ENCODE measurements at regions not wholly inside any gene's neighbourhood (a gene's known extent, or its start where the extent isn't known, plus 50 kb on each side); places are given as distances from the start of the nearest gene placed in this dataset.

DNA sequence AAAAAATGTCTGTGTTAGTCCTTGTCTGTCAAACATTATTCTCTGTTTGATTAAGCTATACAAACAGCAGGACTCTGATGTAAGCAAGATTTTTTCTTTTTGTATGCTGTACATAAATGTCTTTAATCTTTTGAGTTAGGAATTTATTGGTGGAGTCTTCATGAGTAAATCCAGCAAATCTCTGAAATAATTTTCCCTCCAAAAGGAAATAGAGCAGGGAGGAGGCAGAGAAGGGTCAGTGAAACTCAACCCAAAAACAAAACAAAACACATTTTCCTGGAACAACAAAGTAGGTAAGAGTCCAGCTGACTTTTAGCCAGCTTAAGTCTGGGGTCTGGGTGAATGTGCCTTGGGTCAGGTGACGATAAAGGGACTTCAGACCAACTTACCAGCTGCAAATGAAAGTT lies 113.7 kb downstream of the FOXA2 start:
- intact Hi-C loops (cut with micrococcal nuclease), result no loop called here

DNA sequence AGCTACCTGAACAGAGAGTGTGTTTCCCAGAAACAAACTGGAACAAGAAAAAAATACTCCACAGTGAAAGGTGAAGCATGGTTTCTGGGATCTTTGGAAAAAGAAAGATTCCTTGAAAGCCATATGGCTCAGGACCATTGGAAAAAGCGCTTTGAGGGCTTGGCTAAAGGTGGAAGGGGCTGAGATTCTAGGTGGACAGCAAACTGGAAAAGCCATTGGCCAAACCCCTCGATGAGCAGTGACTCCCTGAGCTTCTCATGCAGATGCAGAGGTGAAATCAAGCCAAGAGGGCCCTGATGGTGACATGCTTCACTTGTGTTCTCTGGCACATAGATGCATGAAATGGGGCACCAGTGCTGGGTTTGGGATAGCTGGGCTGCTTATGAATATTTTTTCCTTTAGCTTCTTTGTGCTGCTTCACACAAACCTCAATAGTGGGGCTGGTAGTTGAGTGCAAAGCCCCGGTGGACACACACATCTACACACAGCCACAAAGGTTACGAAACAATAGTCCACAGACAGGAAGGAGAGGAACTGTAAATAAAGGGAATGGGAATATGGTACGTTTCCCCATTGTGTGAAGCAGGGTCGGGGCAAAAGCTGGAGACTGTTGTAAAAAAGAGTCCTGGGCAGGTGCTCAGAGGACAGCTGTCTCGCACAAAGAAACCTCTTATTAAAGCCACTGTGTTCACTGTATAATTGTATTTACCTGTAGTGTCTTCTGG lies 117.8 kb downstream of the FOXA2 start:
- intact Hi-C loops (cut with micrococcal nuclease), result no loop called here

DNA sequence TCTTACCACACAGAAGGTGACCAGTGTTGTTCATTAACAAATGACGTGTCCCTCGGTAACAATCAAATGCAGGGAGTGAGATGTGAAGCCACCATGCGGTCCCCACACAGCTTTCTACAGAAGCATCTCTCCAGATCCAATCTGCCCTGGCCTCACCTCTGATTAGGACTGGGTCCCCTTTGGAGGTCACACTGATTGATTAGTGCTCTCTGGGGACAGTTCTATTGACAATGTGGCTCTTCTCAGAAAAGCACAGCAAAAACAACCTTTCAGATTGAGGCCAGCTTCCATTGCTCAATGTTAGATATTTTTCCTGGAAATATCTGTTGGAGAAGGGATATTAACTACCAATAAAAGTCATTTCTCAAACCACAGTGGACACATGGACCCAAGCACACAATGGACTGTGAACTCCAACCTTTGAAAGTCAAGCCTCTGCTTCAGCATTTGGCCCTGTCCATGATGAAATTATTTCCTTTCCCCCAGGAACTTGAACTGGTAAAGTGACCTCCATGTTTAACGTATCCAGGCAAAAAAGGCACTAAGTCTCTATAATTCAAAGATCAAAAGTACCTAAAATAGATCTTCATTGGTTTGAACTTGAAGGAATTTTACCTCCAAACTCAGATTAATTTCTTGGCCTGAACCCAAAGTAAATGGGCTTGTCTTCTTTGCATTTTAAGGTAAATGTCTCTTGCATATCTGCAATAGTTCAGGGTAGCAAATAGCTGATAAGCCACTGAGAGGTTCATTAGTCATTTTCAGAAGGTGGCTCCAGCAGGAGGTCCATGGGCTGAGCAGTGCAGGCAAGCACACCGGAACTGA lies 118.5 kb downstream of the FOXA2 start:
- intact Hi-C loops (cut with micrococcal nuclease), result no loop called here

DNA sequence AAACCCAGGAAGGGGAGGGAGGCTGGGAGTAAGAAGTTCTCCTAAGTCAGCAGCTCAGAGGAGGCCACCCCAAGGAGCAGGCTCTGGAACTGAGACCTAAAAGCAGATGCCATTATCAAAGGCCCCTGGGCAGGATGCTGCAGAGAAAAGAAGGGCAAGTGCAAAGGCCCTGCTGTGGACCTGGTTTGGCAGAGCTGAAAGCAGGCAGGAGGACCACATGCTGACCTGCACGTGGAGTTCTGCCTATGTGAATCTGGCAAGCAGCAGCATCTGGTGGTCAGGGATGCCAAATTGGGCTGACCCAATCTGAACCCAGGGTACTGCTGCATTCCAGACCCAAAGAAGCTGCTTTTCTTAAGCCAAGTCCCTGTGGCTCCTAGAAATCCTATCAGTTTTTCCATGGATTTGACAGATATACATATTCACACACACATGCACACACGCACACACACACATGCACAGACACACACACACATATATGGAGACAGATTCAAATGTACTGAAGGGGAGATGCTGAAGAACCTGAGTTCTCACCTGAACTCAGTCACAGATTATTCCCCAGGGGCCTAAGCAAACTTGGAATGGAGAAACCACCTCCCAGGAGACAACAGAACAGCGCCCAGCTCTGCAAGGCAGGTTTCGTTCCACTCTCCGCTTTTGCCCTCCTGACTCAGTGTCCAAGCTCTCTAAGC lies 119.9 kb downstream of the FOXA2 start:
- intact Hi-C loops (cut with micrococcal nuclease), result no loop called here

DNA sequence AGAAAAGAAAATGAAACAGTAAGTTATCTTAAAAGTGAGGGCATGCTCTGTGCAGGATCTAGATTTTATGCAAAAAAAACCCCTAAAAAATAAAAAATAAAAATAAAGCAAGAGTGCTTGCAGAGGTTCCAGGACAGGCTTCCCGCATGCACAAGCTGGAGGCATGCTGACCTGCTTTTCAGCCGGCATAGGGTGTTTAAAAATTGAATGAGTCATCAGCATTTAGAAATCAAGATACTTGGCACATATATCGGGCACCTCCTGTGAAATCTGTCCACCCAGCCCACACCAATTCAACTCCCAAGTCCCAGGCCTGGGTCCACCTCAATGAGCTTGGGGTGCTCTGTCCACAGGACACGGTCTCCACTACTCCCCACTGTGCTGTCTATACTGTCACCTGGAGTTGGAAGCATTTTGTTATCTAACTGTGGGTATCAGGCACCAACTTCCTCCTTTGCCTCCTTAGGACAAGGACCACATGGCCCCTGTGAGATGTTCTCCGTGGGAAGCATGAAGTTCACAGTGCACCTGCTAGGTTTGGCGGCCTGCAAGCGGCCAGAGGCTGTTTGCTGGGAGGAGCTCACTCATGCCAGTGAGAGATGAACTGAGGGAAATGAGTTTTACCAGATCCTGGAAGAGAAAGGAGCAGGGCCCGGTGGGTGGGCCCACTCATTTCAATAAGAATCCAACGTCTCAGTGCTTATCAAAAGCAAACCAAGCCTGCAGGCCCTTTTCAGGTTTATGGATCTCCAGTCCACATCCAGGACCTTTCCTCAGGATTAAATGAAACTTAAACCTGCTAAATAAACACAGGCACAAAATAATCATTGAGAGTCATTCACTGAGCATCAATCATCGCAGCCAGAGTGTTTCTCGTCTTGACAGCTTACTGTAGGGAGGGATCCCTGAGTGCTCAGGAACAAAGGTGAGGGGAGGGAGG lies 121.1 kb downstream of the FOXA2 start:
- intact Hi-C loops (cut with micrococcal nuclease), result no loop called here

DNA sequence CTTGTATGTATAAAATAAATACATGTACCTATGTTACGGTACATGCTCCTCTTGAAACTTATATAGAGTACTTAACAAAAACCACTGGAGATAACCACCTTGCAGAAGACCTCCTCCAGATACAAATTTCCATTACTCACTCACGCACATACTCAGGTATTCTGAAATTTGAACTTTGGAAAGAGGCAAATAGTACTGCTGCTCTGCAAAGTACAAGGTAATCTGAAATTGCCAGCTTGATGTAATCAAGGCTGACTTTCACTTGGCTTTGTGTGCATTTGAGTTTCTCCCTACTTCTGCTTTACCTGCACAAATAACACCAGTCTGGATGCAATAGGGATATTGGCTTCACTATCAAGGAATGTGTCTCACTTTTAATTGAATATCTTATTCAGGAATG lies 123.6 kb downstream of the FOXA2 start:
- intact Hi-C loops (cut with micrococcal nuclease), result no loop called here

DNA sequence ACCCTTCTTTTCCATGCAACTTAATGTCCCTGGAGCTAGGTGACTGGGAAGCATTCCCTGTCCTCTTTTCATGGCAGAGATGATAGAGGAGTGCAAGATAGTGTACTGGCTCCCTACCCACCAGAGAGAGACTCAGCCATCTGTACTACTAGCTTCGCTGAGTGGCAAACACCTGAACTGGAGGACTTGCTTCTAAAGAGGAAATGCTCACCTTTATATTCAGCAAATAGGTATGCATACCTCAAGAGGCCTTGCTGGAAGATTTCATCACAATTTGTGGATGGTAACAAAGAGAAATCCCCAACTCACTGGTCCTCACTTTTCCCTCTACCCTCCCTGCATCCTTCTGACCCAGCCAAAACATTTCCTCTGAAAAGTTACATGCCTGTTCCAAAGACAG lies 124.1 kb downstream of the FOXA2 start:
- intact Hi-C loops (cut with micrococcal nuclease), result no loop called here

DNA sequence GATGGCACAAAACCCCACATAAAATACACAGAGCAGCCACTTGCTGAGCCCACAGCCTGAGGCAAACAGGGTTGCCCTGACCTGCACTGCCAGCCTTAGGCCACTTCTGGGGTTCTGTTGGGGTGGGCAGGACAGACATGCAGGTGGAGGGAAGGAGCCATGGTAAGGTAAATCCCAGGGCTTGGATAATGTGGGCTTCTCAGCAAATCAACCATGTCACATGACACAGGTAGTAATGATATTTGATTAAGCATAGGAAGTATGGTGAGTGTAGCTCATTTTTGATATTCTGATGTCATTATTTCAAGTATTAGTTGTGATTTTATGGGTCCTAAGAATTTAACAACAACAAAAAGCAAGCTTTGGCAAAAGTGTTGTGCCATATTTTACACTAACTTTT lies 124.6 kb downstream of the FOXA2 start:
- intact Hi-C loops (cut with micrococcal nuclease), result no loop called here

DNA sequence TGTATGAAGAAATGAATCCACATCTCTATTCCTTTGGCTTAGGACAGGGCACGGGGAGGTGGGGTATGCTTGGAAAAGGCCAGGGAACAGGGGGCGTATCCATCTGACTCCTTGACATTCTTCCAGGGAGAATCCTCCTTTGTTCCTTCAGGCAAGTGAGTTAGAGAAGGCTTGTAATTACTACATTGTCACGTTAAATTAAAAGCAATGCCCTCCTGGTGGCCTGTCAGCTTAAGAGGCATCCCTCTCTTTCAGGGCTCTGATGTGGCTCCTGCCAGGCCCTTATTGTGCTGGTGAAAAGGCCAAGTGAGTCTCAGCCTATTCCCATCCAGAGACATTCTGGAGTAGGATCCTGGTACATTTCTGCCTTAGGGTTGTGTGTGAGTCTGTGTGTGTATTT lies 128.3 kb downstream of the FOXA2 start:
- intact Hi-C loops (cut with micrococcal nuclease), result no loop called here

DNA sequence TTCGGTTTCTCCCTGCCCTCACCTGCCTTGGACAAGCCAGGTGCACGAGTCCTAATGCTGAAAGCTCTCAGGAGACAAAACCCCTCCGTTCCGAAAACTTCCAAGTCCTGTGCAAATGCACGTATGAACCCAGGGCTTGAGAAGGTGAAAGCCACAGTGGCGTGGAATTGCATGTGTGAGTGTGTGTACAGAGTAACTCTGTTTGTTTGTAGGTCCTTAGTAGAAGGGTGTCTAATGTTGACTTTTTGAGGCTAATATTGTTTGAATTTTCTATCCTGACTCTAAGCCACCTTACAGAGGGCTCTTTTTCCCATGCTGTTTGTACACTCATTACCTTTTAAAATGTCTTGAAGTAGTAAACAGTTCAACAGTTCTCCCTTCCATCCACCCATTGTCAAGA lies 129.1 kb downstream of the FOXA2 start:
- intact Hi-C loops (cut with micrococcal nuclease), result no loop called here

DNA sequence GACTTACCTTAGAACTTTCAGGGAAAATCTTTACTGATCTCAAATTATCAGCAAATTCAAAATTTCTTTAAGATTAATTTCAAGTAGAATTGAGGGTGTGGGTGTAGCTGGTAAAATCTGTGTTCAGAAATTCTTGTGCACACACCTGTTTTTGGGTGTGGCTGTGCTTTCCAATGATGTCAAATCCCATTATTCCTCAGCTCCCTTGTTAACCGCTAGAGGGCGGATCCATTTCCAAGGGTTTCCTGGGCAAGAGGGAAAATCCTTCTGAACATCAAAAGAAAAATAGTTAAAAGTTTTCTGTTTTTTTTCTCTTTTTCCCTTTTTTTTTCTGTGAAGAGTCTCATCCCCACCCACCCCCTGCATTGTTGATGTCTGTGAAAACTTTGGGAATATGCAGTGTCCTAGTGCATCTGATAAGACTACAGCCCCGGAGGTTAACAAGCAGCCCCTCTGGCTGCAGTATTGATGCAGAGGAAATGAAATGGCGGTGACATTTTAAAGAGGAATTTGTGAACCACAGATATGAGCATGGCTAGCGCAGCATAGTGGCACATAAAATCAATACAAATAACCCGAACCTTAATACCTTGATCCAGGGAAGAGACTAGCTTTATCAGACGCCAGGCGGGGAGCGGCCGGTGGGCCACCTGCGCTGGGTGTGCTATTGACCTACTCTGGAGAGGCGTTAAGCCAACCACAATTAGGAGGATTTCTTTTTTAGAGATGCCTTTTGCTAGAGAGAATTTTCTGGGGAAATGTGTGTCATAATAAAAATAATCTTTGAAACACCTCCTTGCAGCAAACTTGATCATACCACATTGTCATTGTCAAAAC lies 130.9 kb downstream of the FOXA2 start:
- intact Hi-C loops (cut with micrococcal nuclease), result no loop called here

DNA sequence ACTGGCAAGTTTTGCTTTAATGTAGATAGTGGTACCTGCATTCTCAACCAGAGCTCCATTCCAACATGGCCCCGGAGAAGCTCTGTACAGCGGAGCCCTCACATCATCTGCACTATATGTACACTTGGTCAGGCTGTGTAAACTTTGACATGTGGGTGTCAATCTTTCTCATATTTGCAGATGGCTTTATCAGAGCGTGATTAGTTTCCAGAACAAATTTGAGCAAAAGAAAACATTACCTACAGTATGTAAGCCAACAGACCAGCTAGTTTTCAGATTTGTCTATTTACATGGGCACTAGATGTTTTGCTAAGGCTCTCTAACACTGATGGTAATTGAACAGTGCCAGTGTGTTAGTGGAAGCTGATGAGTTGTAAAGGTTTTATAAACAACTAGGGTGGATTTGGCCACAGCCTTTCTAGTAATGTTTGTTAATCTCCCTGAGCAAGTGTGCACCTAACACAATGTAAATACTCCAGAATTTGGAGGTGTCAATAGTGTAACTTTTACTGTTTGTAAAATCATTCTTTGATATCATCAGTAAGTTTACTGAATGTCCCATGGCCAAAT lies 131.8 kb downstream of the FOXA2 start:
- intact Hi-C loops (cut with micrococcal nuclease), result no loop called here

DNA sequence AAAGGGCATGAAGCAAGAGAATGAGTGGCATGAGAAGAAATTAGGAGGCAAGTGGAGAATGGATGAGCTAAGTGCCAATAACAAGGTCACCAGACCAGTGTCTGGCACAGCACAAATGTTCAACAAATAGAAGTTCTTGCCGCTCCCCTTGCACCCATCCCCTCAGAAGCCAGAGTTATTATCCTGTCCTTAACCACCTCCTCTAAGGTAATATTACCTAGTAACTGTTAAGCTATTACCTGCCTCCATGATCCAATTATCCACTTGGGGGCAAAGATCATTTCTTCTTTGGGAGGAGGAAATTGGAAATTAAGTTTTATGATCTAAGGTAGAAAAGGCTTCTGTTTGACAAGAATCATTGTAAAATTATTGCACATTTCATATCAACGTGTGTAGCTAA lies 133.8 kb downstream of the FOXA2 start:
- intact Hi-C loops (cut with micrococcal nuclease), result no loop called here

DNA sequence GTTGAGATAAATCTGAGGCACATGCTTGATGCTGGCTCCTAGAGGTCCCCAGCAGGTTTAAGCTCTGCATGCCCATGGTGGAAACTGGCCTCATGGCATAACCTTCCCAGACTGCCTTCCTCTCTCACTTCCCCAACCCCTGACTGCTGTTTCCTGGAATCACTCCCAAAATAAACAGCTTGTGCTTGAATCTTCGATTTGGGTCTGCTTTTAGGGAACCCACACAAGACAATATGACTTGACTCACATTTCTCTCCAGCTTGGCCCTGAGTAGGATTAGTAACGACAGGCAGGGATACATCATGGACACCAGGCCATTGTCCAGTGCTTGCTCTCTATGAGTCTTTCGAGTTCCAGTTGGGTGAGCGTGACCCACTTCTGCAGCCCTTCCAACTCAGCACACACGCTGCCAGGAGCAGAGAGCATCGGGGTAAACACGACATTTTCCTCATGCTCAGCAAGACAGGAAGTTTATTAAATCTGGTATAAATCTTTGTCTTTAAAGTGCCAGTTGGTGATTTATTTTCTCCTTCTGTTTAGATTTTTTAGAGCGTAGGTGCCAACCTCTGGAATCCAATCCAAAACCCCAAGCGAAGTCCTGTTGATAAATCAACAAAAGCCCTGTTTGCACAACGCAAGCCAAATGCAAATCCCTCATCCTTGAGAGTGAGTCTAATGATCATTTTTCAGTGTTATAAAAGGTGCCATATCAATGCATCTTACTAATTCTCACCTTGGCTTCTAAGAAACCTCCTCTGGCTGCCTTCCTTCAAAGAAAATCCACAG lies 135.0 kb downstream of the FOXA2 start:
- intact Hi-C loops (cut with micrococcal nuclease), result no loop called here

DNA sequence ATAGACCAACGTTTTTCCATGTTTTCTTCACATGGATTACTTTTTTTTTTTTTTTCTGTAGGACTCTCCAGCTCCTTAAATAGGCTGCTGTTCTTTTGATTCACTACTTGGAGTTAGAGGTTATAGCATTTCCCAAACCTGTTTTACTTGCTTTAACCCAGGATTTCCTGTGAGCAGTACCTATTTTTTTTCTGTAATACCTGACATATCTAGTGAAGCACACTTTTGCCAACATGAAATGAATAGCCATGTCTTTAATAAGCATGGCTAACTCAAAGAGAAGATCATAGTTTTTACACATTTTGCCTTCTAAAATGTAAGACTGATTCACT lies 137.0 kb downstream of the FOXA2 start:
- intact Hi-C loops (cut with micrococcal nuclease), result no loop called here

DNA sequence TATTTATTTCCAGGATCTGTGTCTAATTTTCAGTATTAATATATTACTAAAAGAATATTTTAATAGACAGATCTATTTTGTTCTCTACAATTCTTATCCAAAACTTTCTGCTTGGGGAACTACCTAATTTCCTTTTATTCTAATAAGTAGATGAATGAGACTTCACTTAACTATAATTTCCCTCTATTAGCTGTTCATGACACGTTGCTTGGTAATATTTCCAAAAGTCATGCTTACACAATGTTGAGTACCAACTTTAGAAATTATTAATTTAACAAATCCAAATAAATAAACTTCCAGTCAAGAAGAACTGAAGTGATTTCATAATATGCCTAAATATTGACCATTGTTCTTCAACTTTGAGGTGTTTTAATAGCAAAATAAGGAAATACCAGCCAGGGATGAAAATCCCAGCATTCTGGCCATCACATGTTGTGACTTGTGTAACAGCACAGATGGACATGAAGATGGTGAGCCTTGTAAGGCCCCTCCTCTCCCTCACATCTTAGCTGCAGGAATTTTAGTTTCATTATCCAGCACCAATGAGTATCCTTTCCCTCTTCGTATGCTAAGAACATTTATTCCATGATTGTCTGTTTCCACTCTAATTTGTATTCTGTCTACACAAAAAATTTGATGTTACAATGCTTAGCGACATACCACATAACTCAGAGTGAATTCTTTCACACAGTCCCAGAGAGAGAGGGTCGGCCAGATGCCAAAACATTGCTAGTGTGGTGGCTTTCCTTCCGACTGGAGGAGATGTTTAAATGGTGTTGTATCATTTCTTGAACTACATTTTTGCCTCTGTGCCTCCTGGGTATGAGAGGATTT lies 137.5 kb downstream of the FOXA2 start:
- intact Hi-C loops (cut with micrococcal nuclease), result no loop called here

DNA sequence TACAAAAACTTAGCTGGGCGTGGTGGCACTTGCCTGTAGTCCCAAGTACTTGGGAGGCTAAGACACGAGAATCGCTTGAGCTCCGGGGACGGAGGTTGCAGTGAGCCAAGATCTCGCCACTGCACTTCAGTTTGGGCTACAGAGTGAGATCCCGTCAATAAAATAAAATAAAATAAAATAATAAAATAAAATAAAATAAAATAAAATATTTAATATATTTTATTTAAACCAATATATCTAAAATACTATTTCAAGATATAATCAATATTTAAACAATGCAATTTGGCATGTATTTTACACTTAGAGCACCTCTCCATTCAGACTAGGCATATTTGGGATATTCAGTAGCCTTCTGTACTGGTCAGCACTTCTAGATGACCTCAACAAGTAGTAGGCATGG lies 142.1 kb downstream of the FOXA2 start:
- intact Hi-C loops (cut with micrococcal nuclease), result no loop called here

DNA sequence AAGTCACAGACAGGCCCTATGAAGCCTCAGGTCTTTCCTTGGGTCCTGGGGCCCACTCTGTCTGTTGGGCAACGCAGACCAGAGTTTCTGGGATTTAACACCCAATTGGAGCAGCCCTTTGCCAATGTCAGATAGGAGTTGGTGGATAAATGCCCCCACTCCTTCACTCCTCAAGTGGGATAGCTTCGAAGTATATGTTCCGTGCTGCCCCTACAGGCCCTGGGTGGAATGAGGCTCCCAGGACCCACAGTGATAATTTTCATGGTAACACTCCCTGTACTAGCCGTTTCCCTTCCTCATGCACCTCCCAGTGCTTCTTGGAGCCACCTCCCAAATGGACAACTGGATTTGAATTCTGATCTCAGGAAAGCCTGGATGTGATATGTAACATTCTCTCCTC lies 145.4 kb downstream of the FOXA2 start:
- intact Hi-C loops (cut with micrococcal nuclease), result no loop called here
